Liver (tissue), 7 donors: ENCODE measurements at regions not wholly inside any gene's neighbourhood (a gene's known extent, or its start where the extent isn't known, plus 50 kb on each side); places are given as distances from the start of the nearest gene placed in this dataset.

Source experiments
- DNase-seq: peaks from one replicate; pipeline ENCODE4 v3.0.0-alpha.2; 2017; ENCODE audit warnings: low spot score
- H3K27ac ChIP-seq, 2 donors: one replicate each; pipeline ENCODE4 v1.7.0; 2013; ENCODE audit warnings: inconsistent platforms in 2 of 2, low read length in 2 of 2, control low read depth in 1 of 2, low read depth in 1 of 2, mild to moderate bottlenecking in 1 of 2
- H3K27me3 ChIP-seq, 4 donors: one replicate each; pipeline versions ENCODE4 v1.6.1 to v1.7.0; 2013; ENCODE audit warnings: low read length in 3 of 4, inconsistent platforms in 1 of 4, mild to moderate bottlenecking in 1 of 4, moderate library complexity in 1 of 4; ENCODE audit not compliant: control insufficient read depth in 4 of 4, insufficient read depth in 4 of 4
- H3K36me3 ChIP-seq, 4 donors: one replicate each; pipeline versions ENCODE4 v1.6.1 to v1.7.0; 2013; ENCODE audit warnings: low read length in 3 of 4, mild to moderate bottlenecking in 3 of 4, low read depth in 1 of 4, moderate library complexity in 1 of 4; ENCODE audit not compliant: control insufficient read depth in 4 of 4, insufficient read depth in 3 of 4
- H3K4me1 ChIP-seq, 4 donors: one replicate each; pipeline versions ENCODE4 v1.6.1 to v1.7.0; 2013; ENCODE audit warnings: low read length in 3 of 4, mild to moderate bottlenecking in 3 of 4, moderate library complexity in 1 of 4; ENCODE audit not compliant: control insufficient read depth in 4 of 4, insufficient read depth in 4 of 4
- H3K4me3 ChIP-seq, 3 donors: one replicate each; pipeline versions ENCODE4 v1.6.1 to v1.7.0; 2013; ENCODE audit warnings: low read length in 3 of 3, control low read depth in 1 of 3, low read depth in 1 of 3, mild to moderate bottlenecking in 1 of 3
- H3K9ac ChIP-seq, 2 donors: one replicate each; pipeline ENCODE4 v1.7.0; 2013; ENCODE audit warnings: low read length in 2 of 2, mild to moderate bottlenecking in 2 of 2, moderate library complexity in 2 of 2, control low read depth in 1 of 2, low read depth in 1 of 2
- H3K9me3 ChIP-seq, 4 donors: one replicate each; pipeline versions ENCODE4 v1.6.1 to v1.7.0; 2013; ENCODE audit warnings: low read length in 3 of 4; ENCODE audit not compliant: control insufficient read depth in 4 of 4
- ATF3 ChIP-seq: IDR thresholded peaks from 2 replicates; pipeline ENCODE4 v1.6.1; 2016; ENCODE audit warnings: antibody characterized with exemption
- EGR1 ChIP-seq, 2 donors: IDR thresholded peaks; 2 replicates each; pipeline ENCODE4 v1.6.1; 2016 to 2018; ENCODE audit warnings: antibody characterized with exemption in 2 of 2, low read depth in 2 of 2
- FOXA1 ChIP-seq: IDR thresholded peaks from 2 replicates; pipeline ENCODE4 v1.6.1; 2016; ENCODE audit warnings: antibody characterized with exemption
- GABPA ChIP-seq, 2 donors: IDR thresholded peaks in 1 of 2; conservative IDR thresholded peaks in 1 of 2; 2 replicates each; pipeline ENCODE4 v1.6.1; 2016; ENCODE audit warnings: antibody characterized with exemption in 2 of 2, mild to moderate bottlenecking in 1 of 2, moderate library complexity in 1 of 2
- HNF4A ChIP-seq, 2 donors: conservative IDR thresholded peaks; 2 replicates each; pipeline ENCODE4 v1.6.1; 2016; ENCODE audit warnings: antibody characterized with exemption in 2 of 2, mild to moderate bottlenecking in 2 of 2
- HNF4G ChIP-seq: IDR thresholded peaks from 2 replicates; pipeline ENCODE4 v1.6.1; 2016; ENCODE audit warnings: antibody characterized with exemption
- JUND ChIP-seq, 2 donors: IDR thresholded peaks; 2 replicates each; pipeline ENCODE4 v1.6.1; 2016; ENCODE audit warnings: antibody characterized with exemption in 2 of 2
- NR2F2 ChIP-seq: IDR thresholded peaks from 2 replicates; pipeline ENCODE4 v1.6.1; 2016; ENCODE audit warnings: antibody characterized with exemption
- RAD21 ChIP-seq, 2 donors: IDR thresholded peaks; 2 replicates each; pipeline ENCODE4 v1.6.1; 2016; ENCODE audit warnings: antibody characterized with exemption in 2 of 2, mild to moderate bottlenecking in 2 of 2
- RXRA ChIP-seq, 2 donors: IDR thresholded peaks; 2 replicates each; pipeline ENCODE4 v1.6.1; 2017 to 2018; ENCODE audit warnings: antibody characterized with exemption in 2 of 2, mild to moderate bottlenecking in 1 of 2
- SP1 ChIP-seq: IDR thresholded peaks from 2 replicates; pipeline ENCODE4 v1.6.1; 2018; ENCODE audit warnings: antibody characterized with exemption, mild to moderate bottlenecking
- TAF1 ChIP-seq: conservative IDR thresholded peaks from 2 replicates; pipeline ENCODE4 v1.6.1; 2016; ENCODE audit warnings: antibody characterized with exemption, mild to moderate bottlenecking
- ZBTB33 ChIP-seq: IDR thresholded peaks from 2 replicates; pipeline ENCODE4 v1.6.1; 2016; ENCODE audit warnings: antibody characterized with exemption
- WGBS: extraction: QIAGEN DNeasy Blood & Tissue Kit; methylation state at CpG from one replicate; pipeline ENCODE4 v1.1.7; 2013; 5-methylcytosine and 5-hydroxymethylcytosine counted together
- TF ChIP-seq, protein P1 (sequence below): IDR thresholded peaks from 2 replicates; pipeline ENCODE4 v1.6.1; 2016; ENCODE audit warnings: antibody characterized with exemption
- donor health status: healthy.
- donor health status: healthy.
- donor health status: healthy.
- donor health status: healthy.

DNA sequence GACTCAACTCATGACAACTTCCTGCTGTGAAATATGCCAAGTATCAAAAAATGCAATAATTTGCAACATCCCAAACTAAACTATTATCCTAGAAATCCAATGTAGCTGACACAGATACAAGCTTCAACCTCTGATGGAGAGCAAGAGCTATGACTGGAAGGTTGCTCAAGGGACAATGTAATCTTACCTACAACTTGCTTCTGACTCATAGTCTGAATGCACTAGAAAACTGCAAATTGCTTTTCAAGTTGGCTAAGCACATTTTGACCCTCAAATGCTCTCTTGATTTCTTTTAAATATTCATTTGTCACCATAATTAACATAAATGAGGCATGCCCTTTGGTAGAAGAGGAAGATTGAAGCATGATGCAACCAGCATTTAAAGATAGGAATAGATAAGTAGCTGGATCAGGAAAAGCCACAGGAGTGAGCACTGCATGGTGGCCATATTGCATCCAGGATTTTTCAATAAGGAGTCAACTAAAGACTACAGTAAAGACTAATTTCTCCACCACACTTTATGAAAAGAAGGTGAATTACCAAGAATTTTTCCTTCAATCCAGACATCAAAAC is 630.8 kb upstream of the GBE1 start:
- DNase-seq = no peak
- TF ChIP-seq EGR1 (IDR thresholded peaks at IDR 0.05; ENCODE audit: low read depth in 2 of 2) = no peak
- no peak for TF ChIP-seq RXRA (IDR thresholded peaks at IDR 0.05)
- TF ChIP-seq JUND (IDR thresholded peaks at IDR 0.05) = no peak
- TF ChIP-seq RAD21 (IDR thresholded peaks at IDR 0.05) = no peak
- TF ChIP-seq ATF3 = no peak
- TF ChIP-seq, protein P1, sequence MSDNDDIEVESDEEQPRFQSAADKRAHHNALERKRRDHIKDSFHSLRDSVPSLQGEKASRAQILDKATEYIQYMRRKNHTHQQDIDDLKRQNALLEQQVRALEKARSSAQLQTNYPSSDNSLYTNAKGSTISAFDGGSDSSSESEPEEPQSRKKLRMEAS = no peak
- no peak for TF ChIP-seq SP1
- no peak for TF ChIP-seq HNF4G
- Histone ChIP-seq H3K4me1 (no peaks in the 10 kb centered on the region), H3K9ac (no peak overlapping the region), H3K27ac (no peak overlapping the region), H3K9me3 (no peaks in the 10 kb centered on the region), H3K27me3 (no peaks in the 10 kb centered on the region), H3K36me3 (no peaks in the 10 kb centered on the region), H3K4me3 (no peak overlapping the region)

DNA sequence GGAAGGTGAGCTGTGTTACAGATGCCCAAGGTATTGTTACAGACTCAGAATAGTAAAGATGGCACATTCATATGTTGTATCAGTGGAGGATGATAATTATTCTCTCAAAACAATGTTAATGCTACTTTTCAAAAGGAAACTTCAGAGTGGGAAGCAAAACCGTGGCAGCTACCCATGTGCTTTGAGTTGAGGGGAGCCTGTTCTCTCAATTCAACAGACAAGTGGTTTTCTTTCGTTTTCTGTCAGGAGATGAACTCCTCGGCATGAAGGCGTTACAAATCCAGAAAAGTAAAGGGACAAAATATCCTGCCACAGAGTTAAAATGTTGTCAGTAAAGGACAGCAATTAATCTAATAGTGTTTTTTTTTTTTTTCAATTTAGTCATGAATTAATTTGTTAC is 629.4 kb upstream of the GBE1 start:
- Histone ChIP-seq H3K9ac (no peak overlapping the region), H3K9me3 (no peaks in the 10 kb centered on the region), H3K4me1 (no peaks in the 10 kb centered on the region), H3K4me3 (no peak overlapping the region), H3K27ac (no peak overlapping the region), H3K27me3 (no peaks in the 10 kb centered on the region), H3K36me3 (no peaks in the 10 kb centered on the region)
- TF ChIP-seq ZBTB33 (no peak), FOXA1 (no peak), HNF4G (no peak), JUND (IDR thresholded peaks at IDR 0.05) (no peak), HNF4A (conservative IDR thresholded peaks at IDR 0.05) (no peak)
- no peak for DNase-seq
- WGBS = 77% methylated on average over 4 of the region's 4 CpGs

DNA sequence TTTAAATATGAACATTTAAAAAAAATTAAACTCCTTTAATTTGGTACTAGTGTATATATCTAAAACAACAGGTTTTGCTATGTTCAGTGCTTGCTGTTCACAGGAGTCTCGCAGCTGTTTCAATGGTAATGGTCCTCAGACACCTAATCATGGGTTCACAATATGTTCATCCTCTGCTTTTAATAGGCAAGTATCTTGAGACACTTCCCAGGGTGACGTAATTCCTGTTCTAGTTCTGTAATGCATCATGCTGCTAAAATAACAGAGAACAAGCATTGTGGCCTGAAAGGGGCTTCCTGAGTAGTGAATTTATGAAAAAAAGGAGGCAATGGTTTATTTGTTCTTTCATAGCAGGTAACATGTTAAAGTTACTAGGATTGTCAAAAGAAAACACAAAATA is 625.2 kb upstream of the GBE1 start:
- no peak for TF ChIP-seq TAF1
- TF ChIP-seq, protein P1 = no peak
- Histone ChIP-seq H3K36me3 (no peaks in the 10 kb centered on the region), H3K27me3 (no peaks in the 10 kb centered on the region), H3K9ac (no peak overlapping the region), H3K4me3 (no peak overlapping the region), H3K27ac (no peak overlapping the region), H3K4me1 (no peaks in the 10 kb centered on the region), H3K9me3 (no peaks in the 10 kb centered on the region)
- no peak for DNase-seq
- 64% methylated on average over 2 of the region's 2 CpGs for WGBS

DNA sequence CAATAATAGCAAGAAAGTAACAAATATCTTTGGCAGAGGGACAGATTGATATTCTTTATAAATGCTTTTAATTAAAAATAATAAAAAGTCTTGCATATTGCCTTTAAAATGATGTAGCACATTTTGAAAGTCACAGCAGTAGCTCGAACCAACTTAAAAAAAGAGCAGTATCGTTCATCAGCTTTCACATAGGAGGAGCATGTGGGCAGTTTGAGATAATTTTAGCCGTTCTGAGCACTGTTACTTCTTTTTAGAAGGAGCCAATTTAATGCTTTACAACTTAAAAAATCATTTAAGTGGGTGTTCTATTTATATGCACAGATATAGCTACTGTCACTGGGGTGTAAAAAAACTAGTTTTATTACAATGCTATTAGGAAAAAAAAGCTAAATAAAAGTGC is 622.7 kb upstream of the GBE1 start:
- no peaks in the 10 kb centered on the region for H3K27me3 ChIP-seq
- TF ChIP-seq GABPA (IDR thresholded peaks at IDR 0.05 in 1 of 2, conservative IDR thresholded peaks at IDR 0.05 in 1 of 2) = no peak
- TF ChIP-seq HNF4G = no peak
- TF ChIP-seq NR2F2 = no peak
- no peak for TF ChIP-seq RAD21 (IDR thresholded peaks at IDR 0.05)
- no peak overlapping the region for H3K27ac ChIP-seq
- DNase-seq = no peak
- no peak overlapping the region for H3K4me3 ChIP-seq
- WGBS = 72% methylated on average over 3 of the region's 3 CpGs
- H3K36me3 ChIP-seq = no peaks in the 10 kb centered on the region
- no peaks in the 10 kb centered on the region for H3K9me3 ChIP-seq
- H3K4me1 ChIP-seq = no peaks in the 10 kb centered on the region
- H3K9ac ChIP-seq = no peak overlapping the region
